Smooth muscle cell (in vitro differentiated cells): ENCODE measurements at regions not wholly inside any gene's neighbourhood (a gene's known extent, or its start where the extent isn't known, plus 50 kb on each side); places are given as distances from the start of the nearest gene placed in this dataset.

Experiments
- DNase-seq: peaks from one replicate; lab custom pipeline; 2025; ENCODE audit not compliant: unreplicated experiment; lab: John Stamatoyannopoulos, UW
- H2AFZ ChIP-seq: fragments of 200-600 bp; sonication (generic); 2 replicates; pipeline ENCODE4 v1.6.0; 2016; ENCODE audit warnings: antibody characterized with exemption, low read depth, mild to moderate bottlenecking
- H3F3A ChIP-seq: fragments of 200-600 bp; sonication (generic); 2 replicates; pipeline ENCODE4 v1.6.0; 2017; ENCODE audit warnings: antibody characterized with exemption, low read depth
- H3K27ac ChIP-seq: fragments of 200-600 bp; sonication (generic); 2 replicates; pipeline ENCODE4 v1.5.1; 2016; ENCODE audit warnings: low read depth, mild to moderate bottlenecking
- H3K27me3 ChIP-seq: fragments of 200-600 bp; sonication (generic); 2 replicates; pipeline ENCODE4 v1.6.1; 2016; ENCODE audit warnings: low read depth, mild to moderate bottlenecking
- H3K36me3 ChIP-seq: fragments of 200-600 bp; sonication (generic); 2 replicates; pipeline ENCODE4 v1.5.1; 2016; ENCODE audit warnings: low read depth
- H3K4me1 ChIP-seq: fragments of 200-600 bp; sonication (generic); 2 replicates; pipeline ENCODE4 v1.5.1; 2016; ENCODE audit warnings: low read depth
- H3K4me2 ChIP-seq: fragments of 200-600 bp; sonication (generic); 2 replicates; pipeline ENCODE4 v1.6.0; 2016; ENCODE audit warnings: mild to moderate bottlenecking
- H3K4me3 ChIP-seq: fragments of 200-600 bp; sonication (generic); 2 replicates; pipeline ENCODE4 v1.5.1; 2016; ENCODE audit warnings: mild to moderate bottlenecking
- H3K79me2 ChIP-seq: fragments of 200-600 bp; sonication (generic); 2 replicates; pipeline ENCODE4 v1.6.0; 2016; ENCODE audit warnings: low read depth, mild to moderate bottlenecking
- H3K9ac ChIP-seq: fragments of 200-600 bp; sonication (generic); 2 replicates; pipeline ENCODE4 v1.6.0; 2016; ENCODE audit warnings: low read depth
- H3K9me3 ChIP-seq: fragments of 200-600 bp; sonication (generic); replicated peaks from 2 replicates; pipeline ENCODE4 v1.5.1; 2016; ENCODE audit warnings: low read depth
- H4K20me1 ChIP-seq: fragments of 200-600 bp; sonication (generic); 2 replicates; pipeline ENCODE4 v1.6.0; 2016; ENCODE audit warnings: low read depth
- WGBS: methylation state at CpG from one replicate; pipeline ENCODE4 v1.1.7; 2016; ENCODE audit warnings: low lambda C conversion rate; 5-methylcytosine and 5-hydroxymethylcytosine counted together
- TF ChIP-seq, protein P1 (sequence below): fragments of 200-600 bp; sonication (generic); IDR thresholded peaks from 2 replicates; pipeline ENCODE4 v1.5.1; 2017; ENCODE audit warnings: borderline replicate concordance, mild to moderate bottlenecking, antibody characterized with exemption; ENCODE audit not compliant: insufficient read depth, poor library complexity, severe bottlenecking

DNA sequence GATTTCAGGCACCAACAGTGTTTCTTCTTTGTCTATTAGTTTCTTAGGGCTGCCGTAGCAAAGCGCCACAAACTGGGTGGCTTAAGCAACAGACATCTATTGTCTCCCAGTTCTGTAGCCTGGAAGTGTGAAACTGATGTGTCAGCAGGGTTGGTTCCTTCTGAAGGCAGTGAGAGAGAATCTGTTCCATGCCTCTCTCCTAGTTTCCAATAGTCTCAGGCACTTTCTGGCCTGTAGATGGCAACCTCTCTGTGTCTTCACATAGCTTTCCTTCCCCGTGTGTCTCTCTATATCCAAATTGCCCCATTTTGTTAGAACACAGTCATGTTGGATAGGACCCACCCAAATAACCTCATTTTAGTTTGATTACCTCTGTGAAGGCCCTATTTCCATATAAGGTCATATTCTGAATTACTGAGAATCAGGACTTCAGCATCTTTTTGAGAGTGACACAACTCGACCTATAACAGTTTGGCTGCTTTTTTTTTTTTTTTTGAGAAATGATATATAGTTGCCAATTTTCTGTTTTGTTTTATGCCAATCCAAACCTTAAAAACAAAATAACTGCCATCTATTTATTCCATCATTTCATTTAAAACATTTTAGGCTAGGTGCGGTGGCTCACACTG lies 108.2 kb downstream of the SLC36A4 start:
- Histone ChIP-seq H3K36me3 (no peaks in the 10 kb centered on the region), H3F3A (no peaks in the 10 kb centered on the region), H3K79me2 (no peaks in the 10 kb centered on the region), H3K27me3 (no peaks in the 10 kb centered on the region), H3K9me3 (no peaks in the 10 kb centered on the region), H3K4me3 (no peak overlapping the region), H4K20me1 (no peaks in the 10 kb centered on the region), H3K4me2 (peak overlapping the region; percentile 69), H3K4me1 (peaks cover 9% of the 10 kb centered on the region), H2AFZ (peak overlapping the region; percentile 78), H3K27ac (no peak overlapping the region), H3K9ac (no peak overlapping the region)
- WGBS: 43% methylated on average over 5 of the region's 5 CpGs
- no peak for DNase-seq
- TF ChIP-seq, protein P1, sequence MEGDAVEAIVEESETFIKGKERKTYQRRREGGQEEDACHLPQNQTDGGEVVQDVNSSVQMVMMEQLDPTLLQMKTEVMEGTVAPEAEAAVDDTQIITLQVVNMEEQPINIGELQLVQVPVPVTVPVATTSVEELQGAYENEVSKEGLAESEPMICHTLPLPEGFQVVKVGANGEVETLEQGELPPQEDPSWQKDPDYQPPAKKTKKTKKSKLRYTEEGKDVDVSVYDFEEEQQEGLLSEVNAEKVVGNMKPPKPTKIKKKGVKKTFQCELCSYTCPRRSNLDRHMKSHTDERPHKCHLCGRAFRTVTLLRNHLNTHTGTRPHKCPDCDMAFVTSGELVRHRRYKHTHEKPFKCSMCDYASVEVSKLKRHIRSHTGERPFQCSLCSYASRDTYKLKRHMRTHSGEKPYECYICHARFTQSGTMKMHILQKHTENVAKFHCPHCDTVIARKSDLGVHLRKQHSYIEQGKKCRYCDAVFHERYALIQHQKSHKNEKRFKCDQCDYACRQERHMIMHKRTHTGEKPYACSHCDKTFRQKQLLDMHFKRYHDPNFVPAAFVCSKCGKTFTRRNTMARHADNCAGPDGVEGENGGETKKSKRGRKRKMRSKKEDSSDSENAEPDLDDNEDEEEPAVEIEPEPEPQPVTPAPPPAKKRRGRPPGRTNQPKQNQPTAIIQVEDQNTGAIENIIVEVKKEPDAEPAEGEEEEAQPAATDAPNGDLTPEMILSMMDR: peak; percentile 30
